NCI-H82 (cell line): ENCODE measurements at regions not wholly inside any gene's neighbourhood (a gene's known extent, or its start where the extent isn't known, plus 50 kb on each side); places are given as distances from the start of the nearest gene placed in this dataset.

Experiments
- DNase-seq: peaks from one replicate; lab custom pipeline; 2025; lab: John Stamatoyannopoulos, UW

DNA sequence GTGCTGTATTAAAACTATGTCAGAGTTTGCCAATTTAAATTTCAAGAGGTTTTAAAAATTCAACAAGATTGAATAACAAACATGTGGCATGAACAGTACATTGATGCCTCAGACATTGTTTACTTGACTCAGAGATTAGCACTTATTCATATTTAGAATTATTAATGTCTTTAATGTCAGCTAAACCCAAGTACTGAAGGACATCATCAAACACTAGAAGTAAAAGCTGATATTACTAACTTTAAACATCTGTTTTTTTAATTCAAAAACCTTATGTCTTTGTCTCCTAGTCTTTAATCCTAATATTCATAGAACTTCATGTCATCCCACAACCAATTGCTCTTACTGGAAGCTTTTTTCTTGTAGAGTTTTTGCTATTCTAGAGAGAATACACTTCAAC is 406.2 kb upstream of the PCDH7 start:
- DNase-seq = no peak

DNA sequence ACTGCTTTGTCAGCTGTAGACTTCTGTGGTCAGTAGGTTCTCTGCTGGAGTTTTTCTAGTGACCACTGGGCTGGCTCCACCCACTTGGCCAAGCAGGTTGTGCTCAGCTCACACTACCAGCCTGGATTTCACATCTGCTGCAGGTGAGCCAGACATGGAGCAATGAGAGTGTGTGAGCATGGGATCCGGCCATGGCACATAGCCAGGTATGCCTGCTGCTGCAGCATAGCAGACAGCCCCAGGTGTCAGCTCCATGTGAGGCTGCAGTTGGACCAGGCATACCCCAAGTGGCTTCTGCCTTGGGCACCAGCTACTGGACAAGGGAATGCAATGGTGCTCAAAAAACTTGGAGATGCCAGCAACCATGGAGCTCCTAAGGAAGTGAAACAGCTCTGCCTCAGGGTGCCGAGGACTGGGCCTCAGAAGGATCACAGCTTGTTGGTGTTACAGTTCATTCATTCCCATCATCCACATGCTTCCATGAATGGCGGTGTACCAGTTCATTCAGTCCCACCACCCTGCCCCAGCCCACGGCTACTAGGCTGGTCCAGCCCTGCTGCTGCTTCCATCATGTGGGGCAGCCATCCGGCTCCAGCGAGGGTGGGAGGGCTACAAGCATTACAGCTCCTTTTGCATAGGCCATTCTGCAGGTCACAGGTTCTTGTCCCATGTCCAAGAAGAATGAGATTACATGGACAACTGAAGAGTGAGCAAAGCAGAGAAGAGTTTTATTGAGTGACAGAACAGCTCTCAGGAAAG is 389.1 kb upstream of the PCDH7 start:
- no peak for DNase-seq

DNA sequence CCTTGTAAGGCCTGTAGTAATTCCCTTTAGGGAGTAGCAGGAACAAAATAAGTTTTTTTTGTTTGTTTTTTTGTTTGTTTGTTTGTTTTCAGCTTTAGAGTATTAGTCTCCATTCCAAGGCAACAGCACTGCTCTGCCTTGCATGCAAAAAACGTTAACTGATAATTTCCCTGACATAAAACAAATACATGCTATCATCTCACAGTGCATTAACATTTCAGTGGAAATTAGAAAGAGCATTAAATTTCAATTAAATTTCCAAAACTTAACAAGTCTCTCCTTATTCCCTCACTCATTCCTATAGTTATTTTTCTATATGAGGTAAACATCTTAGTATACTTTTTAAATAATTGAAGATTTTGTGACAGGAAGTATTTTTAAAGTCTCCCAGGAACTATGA is 378.4 kb upstream of the PCDH7 start:
- DNase-seq = no peak

DNA sequence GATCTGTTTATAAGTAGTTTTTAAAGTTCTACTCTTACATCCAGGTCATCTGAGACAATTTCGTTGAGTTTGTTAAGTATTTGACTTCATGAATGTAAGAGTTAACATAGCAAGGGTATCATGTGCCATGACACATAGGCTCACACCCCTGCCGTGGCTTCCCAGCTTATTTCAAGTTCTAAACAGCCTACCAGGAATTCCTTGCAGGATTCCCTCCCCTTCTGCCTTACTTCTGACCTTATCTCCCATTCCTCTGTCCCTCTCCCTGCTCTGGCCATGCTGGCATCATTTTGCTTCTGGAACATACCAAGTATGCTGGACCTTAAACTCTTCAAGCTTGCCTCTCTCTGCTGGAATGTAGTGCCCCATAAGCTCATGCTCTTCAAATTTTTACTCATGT is 369.9 kb upstream of the PCDH7 start:
- DNase-seq = no peak

DNA sequence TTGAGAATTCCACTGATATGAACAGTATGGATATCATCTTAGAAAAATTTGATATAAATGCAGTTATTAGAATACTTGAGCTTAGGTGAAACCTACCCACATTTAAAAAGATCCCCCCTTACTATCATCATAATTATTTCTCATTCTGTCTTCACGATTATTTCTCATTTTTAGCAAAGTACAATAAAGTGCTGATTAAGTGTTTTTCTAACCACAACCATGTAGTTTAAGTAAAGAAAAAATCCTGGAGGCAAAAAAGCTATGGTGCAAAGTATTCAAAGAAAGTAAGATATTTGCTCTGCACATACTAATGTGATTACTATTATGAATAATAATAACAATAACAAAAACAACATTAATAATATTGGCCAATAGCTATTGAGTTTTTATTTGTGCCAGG is 365.6 kb upstream of the PCDH7 start:
- no peak for DNase-seq

DNA sequence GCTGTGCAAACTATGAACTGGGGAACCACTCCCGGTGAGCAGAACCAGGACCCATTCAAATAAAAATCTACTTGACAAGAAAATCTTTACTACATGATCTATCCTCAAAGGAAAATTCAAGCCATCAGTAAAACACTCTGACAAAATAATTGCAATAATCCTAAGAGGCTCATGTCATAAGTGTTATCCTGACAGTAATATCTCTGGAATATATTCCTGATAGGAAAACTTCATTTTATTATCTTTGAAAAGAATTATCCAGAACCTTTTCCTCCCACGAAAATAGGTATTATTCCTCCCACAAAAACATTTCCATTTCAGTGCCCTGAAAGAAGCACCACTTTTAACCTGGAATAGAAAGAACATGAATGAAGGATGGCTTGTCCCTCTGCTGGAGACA is 357.7 kb upstream of the PCDH7 start:
- DNase-seq = no peak

DNA sequence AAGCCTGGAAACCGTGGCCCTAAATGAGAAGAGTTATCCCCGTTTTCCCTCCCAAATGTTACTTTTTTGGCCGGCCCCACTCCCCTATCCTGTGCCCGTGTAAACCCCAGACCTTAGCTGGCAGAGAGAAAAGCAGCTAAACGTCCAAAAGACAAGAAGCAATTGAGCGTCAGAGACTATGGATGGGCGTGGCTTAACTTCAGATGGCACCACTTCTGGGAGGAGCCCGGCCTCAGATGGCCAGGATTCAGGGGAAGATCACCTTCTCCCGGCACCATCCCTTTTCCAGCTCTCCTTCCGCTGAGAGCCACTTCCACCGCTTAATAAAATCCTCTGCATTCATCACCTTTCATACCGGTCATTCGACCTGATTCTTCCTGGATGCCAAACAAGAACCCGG is 350.1 kb upstream of the PCDH7 start:
- DNase-seq = no peak

DNA sequence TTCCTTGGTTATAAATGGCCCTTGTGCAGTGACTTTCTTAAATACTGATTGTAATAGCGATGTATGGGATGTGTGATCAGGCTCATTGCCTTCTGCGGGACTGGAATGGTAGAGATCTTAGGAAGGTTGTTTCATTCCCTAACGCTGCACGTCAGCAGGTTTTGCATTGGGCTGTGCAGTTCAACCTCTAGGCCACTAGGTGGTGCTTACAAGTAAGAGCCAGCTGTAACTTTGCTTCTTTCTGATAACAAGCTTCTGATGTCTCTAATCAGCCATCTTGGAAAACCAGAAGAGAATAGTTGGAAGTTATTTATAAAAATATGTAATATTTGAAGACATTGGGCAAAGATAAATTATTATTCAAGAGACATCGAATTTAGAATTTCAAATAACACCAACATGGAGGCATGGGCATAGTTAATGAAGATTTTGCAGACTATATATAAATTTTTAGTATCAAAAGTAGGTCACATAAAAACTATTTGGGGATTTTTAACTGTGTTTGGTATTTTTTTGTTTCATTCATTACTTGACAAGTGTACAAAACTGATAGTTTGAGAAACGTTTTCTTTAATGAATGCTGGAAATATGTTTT is 339.7 kb upstream of the PCDH7 start:
- DNase-seq = peak; percentile 73

DNA sequence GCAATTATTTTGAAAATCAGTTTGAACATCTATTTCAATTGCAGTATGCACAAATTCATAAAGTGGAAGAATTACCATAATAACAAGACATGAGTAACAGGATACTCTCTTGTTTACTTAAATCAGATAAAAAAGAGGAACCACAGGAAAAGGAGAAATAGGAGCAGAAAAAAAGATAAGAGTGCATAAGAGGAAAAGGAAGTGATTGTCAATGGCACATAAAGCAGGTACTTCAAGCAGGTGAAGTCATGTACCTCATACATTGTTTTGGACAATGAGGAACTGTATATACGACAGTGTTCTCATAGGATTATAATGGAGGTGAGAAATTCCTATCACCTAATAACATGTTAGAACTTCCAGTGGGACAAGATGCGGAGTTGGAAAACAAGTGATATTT is 334.5 kb upstream of the PCDH7 start:
- DNase-seq = no peak

DNA sequence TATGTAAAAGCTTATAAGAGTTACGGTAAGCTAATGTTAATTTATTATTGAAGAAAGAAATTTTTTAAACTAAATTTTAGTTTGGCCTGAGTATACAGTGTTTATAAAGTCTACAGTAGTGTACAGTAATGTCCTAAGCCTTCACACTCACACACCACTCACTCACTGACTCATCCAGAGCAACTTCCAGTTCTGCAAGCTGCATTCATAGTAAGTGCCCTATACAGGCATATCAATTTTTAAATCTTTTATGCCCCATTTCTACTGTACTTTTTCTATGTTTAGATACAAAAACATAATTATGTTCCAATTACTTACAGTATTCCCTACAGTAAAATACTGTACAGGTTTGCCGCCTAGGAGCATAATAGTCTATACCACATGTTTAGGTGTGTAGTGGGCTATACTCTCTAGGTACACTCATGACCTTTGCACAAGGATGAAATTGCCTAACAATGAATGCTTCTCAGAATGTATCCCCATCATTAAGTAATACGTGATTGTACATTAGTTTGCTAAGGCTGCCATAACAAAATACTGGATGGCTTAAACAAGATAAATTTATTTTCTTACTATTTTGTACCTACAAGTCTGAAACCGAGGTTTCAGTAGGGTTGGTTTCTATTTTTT is 333.8 kb upstream of the PCDH7 start:
- no peak for DNase-seq

DNA sequence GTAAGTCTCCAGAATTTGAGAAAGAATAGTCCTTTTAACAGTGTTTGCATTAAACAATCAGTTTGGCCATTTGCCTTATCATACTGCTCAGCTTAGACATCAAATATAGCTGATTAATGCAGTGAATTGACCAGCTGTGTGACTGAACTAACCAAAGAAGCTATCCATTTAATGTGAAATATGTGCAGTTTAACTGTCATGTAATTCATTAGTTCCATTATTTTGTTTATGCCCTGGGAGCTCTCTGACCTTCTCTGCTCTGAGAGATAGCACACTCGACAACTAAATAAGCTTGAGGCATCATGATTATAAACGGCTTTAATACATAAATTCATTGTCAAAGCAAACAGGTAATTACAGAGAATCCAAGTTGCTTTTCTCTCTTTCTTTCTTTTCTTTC is 324.3 kb upstream of the PCDH7 start:
- no peak for DNase-seq

DNA sequence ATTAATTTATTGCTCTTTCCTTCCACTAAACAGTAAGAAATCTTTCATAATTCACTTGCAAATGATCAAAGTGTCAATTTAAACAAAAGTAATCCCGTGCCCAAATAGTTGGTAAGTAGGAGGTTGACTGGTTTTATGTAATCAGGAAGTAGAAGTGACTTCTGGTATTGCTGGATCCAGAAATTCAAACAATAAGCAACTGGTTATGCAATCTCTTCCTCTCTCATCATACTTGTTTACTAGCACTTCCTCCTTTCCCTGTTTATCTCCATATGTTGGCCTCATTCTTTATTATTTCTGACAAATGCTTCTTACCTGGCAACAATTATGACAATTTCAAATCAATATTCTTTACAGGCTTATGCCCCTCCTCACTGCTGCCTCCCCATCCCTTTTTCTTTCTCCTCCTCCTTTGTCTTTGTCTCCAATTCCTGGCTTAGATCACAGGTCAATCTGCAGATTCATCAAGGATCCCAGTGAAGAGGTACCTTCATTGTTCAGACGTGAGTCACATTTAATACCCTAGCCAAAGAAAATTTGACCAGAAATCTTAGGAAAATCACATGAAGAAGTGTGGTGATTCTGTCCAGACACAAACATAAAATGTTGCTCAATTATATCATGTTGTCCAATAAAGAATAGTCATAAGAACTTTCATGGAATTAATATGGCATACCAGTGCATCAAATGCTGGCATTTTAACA is 323.2 kb upstream of the PCDH7 start:
- no peak for DNase-seq

DNA sequence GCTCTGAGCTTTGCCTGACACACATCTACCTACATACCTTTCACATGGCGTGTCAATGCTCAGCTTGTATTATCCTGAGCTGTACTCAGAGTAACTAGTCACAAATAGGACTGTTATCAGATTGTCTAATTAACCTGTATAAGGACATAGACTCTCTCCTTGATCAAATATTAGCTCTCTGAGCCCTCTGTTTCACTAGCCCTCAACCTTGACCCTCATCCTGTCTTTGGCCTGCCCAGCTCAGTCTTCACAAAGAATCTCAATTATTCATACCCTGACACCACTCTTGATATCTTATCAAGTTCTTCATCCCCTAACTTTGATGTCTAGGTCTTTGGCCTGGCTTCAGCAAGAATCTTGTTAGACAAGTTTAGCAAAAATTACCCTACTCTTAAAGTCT is 320.7 kb upstream of the PCDH7 start:
- no peak for DNase-seq

DNA sequence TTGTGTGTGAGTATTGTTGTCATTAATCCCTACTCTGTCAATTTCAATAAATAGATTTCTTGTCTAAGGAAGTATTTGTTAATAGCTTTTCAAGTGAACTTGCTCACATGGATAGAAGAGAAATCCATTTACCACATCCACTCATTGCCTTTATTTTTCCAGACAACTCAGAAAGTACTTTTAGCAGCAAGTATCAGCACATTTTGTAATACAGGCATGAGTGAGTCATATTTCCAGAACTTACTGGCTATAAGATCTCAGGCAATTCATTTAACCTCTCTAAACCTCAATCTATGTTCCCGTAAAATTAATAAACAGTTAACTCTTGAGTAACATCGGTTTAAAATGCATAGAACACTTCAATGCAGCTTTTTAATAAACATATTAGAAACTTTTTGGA is 317.9 kb upstream of the PCDH7 start:
- DNase-seq = no peak

DNA sequence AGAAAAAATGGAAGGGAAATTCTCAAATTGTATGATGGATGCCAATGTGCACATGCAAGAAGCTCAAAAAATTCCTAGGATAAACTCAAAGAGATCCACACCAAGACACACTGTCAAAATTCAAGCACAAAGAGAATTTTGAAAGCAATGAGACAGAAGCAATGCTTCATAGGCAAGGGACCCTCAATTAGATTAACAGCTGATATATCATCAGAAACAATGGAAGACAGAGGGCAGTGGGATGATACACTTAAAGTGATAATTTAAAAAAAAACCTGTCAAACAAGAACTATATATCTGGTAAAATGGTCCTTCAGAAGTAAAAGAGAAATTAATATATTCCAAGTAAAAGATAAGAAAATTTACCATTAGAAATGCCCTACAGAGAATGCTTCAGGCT is 306.3 kb upstream of the PCDH7 start:
- DNase-seq = no peak

DNA sequence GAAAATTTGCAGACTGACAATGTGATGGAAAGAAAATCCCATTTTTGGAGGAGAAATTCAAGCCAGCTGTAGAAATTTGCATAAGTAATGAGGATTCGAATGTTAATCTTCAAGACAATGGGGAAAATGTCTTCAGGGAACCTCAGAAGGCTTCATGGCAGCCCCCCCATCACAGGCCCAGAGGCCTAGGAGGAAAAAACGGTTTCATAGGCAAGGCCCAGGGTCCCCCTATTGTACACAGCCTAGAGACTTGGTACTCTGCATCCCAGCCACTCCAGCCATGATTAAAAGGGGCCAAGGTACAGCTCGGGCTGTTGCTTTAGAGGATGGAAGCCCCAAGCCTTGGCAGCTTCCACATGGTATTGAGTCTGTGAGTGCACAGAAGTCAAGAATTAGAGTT is 303.6 kb upstream of the PCDH7 start:
- DNase-seq = no peak

DNA sequence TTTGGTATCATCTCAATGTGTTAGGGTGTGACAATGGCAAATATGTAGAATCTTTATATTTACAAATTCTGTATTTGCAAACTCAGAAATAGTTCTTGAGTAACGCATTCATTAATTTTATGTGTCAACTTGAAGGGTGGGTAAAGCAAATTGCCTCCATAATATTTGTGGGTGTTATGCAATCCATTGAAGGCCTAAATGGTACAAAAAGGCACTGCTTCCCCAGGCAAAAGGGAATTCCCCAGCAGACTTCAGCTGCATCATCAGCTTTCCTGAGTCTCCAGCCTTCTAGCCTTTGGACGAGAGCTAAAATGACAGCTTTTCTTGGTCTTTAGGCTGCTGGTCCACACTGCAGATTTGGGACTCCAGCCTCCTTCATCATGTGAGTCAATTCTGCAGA is 292.2 kb upstream of the PCDH7 start:
- DNase-seq = no peak

DNA sequence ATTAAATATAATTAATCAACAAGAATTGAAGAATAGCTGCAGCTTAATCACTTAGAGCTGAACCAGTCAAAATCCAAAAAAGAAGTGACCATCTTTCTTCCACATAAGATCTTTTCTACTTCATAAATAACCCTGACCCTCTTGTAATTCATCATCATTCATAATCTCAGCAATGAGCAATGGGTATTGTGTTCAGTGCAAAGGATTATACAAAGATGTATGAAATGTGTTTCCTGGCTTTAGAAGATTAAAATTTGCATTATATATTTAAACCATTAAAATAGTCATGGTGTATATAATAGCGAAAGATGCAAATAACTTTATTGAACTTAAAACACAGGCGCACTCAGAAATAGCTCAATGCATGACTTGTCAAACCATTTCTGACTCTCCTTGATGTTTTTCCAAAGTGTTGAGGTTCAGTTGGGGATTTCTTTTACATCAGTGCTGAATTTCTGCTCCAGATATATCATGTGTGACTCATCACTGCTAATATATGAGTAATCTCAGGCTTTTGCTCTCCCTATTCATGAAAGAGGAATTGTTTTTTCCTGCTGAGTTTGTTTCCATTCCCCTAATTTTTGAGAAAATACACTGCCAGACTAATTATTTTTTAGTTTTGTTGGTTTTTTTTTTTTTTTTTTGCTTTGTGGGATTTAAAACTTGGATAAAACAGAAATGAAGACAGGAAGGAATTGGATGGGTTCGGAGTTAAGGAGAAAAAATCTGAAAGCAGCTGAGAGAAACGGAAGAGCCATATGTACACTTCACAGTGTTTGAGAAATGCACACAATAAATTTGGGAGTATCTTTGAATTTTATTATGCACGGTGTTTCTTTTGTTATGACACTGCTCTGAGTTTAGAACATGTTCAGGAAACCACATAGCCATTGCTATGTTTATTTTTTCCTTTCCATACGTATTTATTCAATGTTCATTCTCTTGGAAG is 290.1 kb upstream of the PCDH7 start:
- DNase-seq = no peak

DNA sequence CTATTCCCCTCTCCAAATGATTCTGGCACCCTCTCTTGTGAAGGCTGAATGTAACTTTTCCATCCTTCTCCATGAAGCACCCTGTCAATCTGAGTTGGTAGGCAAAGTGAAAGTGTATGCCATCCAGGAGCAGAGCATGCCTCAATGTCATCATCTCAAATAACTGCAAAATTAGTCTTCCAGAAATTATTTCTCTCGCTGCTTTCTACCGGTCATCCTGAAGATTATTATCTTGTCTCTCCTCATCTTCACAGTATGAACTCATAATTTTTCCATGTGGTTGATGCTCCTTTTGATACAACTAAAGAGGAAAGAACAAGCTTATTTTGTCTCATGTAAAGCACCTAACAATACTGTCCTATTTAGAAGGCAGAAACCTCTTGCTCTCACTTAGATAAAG is 285.5 kb upstream of the PCDH7 start:
- no peak for DNase-seq

DNA sequence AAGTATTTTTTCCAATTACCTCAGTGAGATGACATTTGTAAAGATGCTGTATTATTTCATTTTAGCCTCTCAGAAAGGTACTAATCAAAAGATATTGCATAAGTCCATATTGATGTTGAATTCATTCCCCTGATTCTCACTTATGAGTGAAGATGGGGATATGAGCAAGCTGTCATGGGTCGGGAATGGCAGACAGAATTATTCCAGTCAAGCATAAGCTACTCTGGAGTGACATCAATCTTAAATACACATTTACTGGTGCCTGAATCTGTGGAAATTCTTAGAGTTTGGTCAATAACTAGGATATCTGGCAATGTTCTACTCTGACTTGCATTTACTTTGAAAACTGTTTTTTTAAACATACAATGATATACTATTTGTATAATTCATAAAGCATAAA is 283.8 kb upstream of the PCDH7 start:
- DNase-seq = no peak

DNA sequence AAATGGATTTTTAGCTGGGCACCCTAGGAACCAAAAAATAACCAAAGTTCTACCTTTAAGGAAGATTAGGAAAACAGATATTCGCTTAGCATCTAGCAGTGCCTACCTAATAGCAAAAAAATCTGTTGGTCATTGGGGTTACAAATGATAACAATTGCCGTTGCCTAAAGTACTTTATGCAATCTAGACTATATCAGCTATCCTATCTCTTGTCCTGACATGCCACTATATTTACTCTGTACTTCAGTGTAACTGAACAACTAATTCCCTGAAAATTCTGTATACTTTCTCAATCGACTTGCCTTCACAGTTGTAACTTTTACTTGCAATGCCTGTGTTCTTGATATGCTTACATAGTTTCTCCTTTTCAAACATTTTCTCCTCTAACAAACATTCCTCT is 282.9 kb upstream of the PCDH7 start:
- no peak for DNase-seq

DNA sequence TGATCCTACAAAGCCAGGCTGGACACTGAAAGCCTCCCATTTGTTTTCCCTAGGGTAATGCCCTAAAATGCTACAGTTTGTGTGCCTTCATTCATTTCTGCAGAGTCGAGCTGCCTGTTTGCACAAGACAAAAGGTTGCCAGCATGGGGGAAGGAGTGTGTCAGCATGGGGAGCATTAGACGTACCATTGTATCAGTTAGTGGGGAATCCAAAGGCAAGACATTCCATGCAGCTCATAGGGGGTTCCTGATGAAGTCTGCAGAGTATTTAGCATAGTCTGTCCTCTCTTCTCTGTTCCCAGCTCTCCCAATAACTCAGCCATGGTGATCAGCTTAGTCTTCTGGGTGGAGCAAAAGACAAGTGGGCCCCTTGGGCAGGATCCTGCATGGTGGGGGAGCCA is 276.9 kb upstream of the PCDH7 start:
- no peak for DNase-seq
